Iris pigment epithelial cell (primary cell): ENCODE measurements at regions not wholly inside any gene's neighbourhood (a gene's known extent, or its start where the extent isn't known, plus 50 kb on each side); places are given as distances from the start of the nearest gene placed in this dataset.
"Not testable (repeated sequence)": the region's sequence is repeated elsewhere in the genome, so short reads cannot be mapped to it uniquely, and the experiment has no call there.

ENCODE experiments used
- DNase-seq: peaks from one replicate; pipeline ENCODE4 v3.0.0-alpha.2; 2011; ENCODE audit warnings: low read depth

DNA sequence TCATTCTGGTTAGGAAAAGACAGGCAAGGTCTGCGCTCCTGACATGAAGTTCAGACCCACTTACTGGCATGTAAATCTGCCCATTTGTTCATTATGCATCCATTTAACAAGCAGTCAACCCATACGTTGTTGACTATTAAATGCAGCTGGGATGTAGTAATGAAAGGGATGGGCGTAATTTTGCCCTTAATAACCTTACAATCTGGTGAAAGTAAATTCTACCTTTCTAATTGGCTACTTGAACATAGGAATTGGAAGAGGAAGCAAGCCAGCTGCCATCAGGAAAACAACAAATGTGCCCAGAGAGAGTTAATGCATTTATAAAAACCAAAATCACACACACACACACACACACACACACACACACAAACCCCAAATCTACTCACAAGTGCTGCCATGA, 170.2 kb upstream of the PITRM1 start:
- no peak for DNase-seq

DNA sequence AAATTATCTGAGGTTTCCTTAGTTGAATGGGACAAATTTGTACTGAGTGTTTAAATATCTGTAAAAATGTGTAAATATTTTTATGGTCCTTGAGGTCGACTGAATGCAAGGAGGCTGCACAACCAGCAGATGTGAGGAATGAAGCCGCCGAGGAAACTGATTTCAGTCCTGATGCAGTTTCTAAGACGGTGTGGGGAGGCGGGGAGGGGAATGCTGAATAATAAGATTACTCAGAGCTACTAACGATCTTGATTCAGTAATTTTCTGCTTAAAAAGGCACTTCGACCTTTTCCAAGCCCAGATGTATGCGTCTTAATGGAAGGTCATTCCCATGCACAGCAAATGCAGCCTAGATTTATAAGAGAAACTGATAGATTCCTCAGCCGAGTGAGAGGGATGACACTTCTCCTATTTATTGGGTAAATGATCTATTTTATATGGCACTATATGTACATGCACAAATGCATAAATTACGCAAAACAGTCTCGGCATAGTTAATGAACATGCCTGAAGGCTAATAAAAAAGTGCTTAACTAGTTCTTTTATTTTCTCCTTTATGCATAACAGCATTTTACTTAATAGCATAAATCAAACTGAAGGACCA, 167.6 kb upstream of the PITRM1 start:
- no peak for DNase-seq

- DNase-seq, result peak; percentile 68
Observed at GRCh38 chr10:3339531-3339950, 167.0 kb upstream of the PITRM1 start.

- DNase-seq, result no peak
Observed at GRCh38 chr10:3339121-3339520, 166.5 kb upstream of the PITRM1 start.

GRCh38 chr10:3337741-3338140, 165.2 kb upstream of the PITRM1 start:
- no peak for DNase-seq

DNA sequence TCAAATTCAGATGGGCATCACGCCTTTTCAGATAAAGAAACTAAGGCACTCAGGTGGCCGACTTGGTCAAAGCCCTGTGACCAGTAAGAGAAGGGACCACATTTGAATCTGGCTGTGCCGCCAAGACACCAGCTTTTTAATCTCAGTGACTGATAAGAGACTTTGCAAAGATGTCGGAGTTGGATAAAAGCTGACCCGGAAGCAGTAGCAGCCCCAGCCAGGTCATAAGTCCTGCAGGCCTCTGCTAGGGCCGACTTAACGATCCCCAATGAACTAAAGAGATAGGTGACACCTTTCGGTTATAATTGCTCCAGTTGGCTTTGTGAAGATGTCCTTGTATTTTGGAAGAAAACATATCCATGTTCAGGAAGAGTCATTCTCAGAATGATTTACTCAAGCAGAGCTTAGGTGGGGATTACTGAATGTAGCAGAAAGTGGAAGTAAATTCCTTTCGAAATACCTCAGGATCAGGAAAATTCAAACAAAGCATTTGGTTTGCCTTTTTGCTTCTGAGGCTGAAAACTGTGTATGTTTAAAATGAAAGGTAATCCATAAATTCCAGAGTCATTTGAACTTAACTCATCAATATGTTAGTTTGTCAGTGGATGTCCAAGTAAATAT, 164.2 kb upstream of the PITRM1 start:
- peak; percentile 39 for DNase-seq

- no peak for DNase-seq
Observed at GRCh38 chr10:3333426-3333825, 160.8 kb upstream of the PITRM1 start.

GRCh38 chr10:3331690-3332230, 159.2 kb upstream of the PITRM1 start:
- DNase-seq, result no peak

DNA sequence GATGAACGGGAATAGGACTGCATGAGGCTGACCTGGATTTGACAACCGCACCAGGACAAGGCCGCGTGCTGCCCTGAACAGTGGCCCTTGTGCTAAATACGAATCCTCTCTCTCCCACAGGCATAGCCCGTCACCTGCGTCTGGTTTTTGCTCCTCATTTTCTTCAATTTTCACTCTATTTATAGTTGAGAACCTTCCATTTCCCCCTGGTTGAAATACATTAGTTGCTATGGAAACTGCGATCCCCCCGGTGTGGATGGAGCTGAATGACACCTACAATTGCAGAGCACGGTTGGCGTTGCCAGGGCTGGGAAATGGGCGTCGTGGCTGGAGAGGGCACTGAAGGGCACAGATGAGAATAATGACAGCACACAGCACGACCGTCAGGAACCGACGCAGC, 158.6 kb upstream of the PITRM1 start:
- DNase-seq, result no peak

DNA sequence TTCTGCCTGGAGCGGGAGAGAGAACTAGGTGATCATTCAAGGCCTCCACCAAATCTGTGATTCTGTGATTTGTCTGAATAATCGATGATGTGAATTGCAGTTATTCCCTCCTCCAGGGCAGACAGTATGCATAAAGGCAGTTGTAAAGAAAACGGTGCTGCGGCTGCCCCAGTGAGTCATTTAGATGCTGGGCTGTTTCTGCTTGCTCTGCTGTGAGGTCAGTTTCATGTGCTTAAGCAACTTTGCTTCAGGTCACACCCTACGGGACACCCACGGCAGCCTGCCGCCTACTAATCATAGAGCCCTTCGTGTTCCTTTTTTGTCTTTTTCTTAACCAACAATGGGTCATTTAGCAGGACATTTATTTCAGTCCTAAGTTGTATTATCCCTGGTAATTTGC, 158.1 kb upstream of the PITRM1 start:
- peak; percentile 83 for DNase-seq

- DNase-seq, result no peak
Observed at GRCh38 chr10:3325954-3326750, 153.6 kb upstream of the PITRM1 start.

GRCh38 chr10:3324612-3325038, 152.0 kb upstream of the PITRM1 start:
- DNase-seq, result no peak

GRCh38 chr10:3323865-3324498, 151.4 kb upstream of the PITRM1 start:
- no peak for DNase-seq

- no peak for DNase-seq
Observed at GRCh38 chr10:3321123-3321522, 148.5 kb upstream of the PITRM1 start.

- DNase-seq, result no peak
Observed at GRCh38 chr10:3319811-3320226, 147.2 kb upstream of the PITRM1 start.

DNA sequence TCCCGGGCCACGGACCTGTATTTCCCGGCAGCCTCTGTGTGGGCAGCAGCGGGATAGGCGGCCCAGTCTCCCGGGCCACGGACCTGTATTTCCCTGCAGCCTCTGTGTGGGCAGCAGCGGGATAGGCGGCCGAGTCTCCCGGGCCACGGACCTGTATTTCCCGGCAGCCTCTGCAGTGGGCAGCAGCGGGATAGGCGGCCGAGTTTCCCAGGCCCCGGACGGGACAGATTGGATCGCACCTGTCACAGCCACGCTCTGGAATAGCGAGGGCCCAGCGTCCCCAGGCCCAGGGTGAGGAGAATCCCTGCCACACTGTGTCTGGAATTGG, 145.9 kb upstream of the PITRM1 start:
- DNase-seq, result not testable (repeated sequence)

DNA sequence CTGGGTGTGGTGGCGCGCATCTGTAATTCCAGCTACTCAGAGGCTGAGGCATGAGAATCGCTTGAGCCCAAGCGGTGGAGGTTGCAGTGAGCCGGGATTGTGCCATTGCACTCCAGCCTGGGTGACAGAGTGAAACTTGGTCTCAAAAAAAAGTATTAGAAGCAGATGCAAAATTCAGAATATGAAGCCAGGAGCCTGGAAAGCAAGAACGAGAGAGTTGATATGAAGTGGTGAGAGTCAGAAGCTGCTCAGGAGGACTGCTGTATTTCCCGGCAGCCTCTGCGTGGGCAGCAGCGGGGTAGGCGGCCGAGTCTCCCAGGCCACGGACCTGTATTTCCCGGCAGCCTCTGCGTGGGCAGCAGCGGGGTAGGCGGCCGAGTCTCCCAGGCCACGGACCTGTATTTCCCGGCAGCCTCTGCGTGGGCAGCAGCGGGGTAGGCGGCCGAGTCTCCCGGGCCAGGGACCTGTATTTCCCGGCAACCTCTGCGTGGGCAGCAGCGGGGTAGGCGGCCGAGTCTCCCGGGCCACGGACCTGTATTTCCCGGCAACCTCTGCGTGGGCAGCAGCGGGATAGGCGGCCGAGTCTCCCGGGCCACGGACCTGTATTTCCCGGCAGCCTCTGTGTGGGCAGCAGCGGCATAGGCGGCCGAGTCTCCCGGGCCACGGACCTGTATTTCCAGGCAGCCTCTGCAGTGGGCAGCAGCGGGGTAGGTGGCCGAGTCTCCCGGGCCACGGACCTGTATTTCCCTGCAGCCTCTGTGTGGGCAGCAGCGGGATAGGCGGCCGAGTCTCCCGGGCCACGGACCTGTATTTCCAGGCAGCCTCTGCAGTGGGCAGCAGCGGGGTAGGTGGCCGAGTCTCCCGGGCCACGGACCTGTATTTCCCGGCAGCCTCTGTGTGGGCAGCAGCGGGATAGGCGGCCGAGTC, 145.2 kb upstream of the PITRM1 start:
- DNase-seq, result not testable (repeated sequence)

GRCh38 chr10:3314445-3315085, 142.0 kb upstream of the PITRM1 start:
- DNase-seq, result not testable (repeated sequence)

DNA sequence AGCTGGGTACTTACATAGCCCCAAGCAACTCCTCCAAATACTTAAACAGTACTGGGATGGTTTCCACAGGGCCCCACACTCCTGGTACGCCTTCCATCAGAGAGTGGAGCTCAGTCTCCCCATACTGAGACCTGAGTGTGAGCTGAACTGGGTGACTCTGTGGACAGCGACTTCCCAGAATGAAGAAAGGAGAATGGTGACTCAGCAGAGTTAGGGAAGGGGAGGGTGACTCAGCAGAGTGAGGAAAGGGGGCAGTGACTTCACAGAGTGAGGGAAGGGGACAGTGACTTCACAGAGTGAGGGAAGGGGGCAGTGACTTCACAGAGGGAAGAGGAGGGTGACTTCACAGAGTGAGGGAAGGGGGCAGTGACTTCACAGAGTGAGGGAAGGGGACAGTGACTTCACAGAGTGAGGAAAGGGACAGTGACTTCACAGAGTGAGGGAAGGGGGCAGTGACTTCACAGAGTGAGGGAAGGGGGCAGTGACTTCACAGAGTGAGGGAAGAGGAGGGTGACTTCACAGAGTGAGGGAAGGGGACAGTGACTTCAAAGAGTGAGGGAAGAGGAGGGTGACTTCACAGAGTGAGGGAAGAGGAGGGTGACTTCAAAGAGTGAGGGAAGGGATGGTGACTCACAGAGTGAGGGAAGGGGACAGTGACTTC, 141.3 kb upstream of the PITRM1 start:
- DNase-seq, result peak; percentile 71

GRCh38 chr10:3312403-3312940, 139.9 kb upstream of the PITRM1 start:
- DNase-seq, result no peak
